Astrocyte of the cerebellum (primary cell): ENCODE measurements at regions not wholly inside any gene's neighbourhood (a gene's known extent, or its start where the extent isn't known, plus 50 kb on each side); places are given as distances from the start of the nearest gene placed in this dataset.
A peak's percentile ranks its signal among the peaks of the same experiment; 100 is the strongest.

ENCODE experiments used
- DNase-seq: peaks from one replicate; pipeline ENCODE4 v3.0.0-alpha.2; 2011; ENCODE audit warnings: low read depth
- H3K4me3 ChIP-seq: 2 replicates; pipeline ENCODE4 v1.5.1; 2011; ENCODE audit warnings: mild to moderate bottlenecking, low read depth, low read length, moderate library complexity
- in situ Hi-C: cut with HindIII; loops from 2 replicates; pipeline ENCODE4 v1.10.0; 2017; ENCODE audit warnings: low sequenced_read_pairs
- TF ChIP-seq, protein P1 (sequence below): IDR thresholded peaks from 2 replicates; pipeline ENCODE4 v1.5.1; 2012; ENCODE audit warnings: low read length, low read depth, moderate library complexity, mild to moderate bottlenecking; ENCODE audit errors: missing control alignments

GRCh38 chr6:78492351-78493017 is 374.9 kb upstream of the IRAK1BP1 start:
- TF ChIP-seq, protein P1, sequence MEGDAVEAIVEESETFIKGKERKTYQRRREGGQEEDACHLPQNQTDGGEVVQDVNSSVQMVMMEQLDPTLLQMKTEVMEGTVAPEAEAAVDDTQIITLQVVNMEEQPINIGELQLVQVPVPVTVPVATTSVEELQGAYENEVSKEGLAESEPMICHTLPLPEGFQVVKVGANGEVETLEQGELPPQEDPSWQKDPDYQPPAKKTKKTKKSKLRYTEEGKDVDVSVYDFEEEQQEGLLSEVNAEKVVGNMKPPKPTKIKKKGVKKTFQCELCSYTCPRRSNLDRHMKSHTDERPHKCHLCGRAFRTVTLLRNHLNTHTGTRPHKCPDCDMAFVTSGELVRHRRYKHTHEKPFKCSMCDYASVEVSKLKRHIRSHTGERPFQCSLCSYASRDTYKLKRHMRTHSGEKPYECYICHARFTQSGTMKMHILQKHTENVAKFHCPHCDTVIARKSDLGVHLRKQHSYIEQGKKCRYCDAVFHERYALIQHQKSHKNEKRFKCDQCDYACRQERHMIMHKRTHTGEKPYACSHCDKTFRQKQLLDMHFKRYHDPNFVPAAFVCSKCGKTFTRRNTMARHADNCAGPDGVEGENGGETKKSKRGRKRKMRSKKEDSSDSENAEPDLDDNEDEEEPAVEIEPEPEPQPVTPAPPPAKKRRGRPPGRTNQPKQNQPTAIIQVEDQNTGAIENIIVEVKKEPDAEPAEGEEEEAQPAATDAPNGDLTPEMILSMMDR = no peak
- H3K4me3 ChIP-seq = no peak overlapping the region
- in situ Hi-C loops = no loop called here
- DNase-seq = peak; percentile 50

- DNase-seq = no peak
- TF ChIP-seq, protein P1 = no peak
- in situ Hi-C loops = no loop called here
- H3K4me3 ChIP-seq = no peak overlapping the region
These were observed 366.9 kb upstream of the IRAK1BP1 start for GRCh38 chr6:78500299-78501089.

- TF ChIP-seq, protein P1 = no peak
- no peak overlapping the region for H3K4me3 ChIP-seq
- DNase-seq = no peak
- in situ Hi-C loops = no loop called here
These were observed 364.9 kb upstream of the IRAK1BP1 start for GRCh38 chr6:78502386-78502887.

GRCh38 chr6:78505178-78505577 is 362.2 kb upstream of the IRAK1BP1 start:
- in situ Hi-C loops = no loop called here
- TF ChIP-seq, protein P1 = no peak
- DNase-seq = no peak
- no peak overlapping the region for H3K4me3 ChIP-seq

GRCh38 chr6:78511009-78511408 is 356.3 kb upstream of the IRAK1BP1 start:
- no peak overlapping the region for H3K4me3 ChIP-seq
- TF ChIP-seq, protein P1 = no peak
- in situ Hi-C loops = no loop called here
- DNase-seq = no peak

- in situ Hi-C loops = no loop called here
- DNase-seq = no peak
- no peak overlapping the region for H3K4me3 ChIP-seq
- TF ChIP-seq, protein P1 = no peak
These were observed 353.5 kb upstream of the IRAK1BP1 start for GRCh38 chr6:78513856-78514255.
